ENCODE measurements at regions not wholly inside any gene's neighbourhood (a gene's known extent, or its start where the extent isn't known, plus 50 kb on each side); places are given as distances from the start of the nearest gene placed in this dataset.

- no peak overlapping the region for H3K27ac Mint-ChIP-seq
- Histone ChIP-seq H3K27me3 (ENCODE audit: control insufficient read depth in 1 of 2, insufficient read depth in 2 of 2, low read length in 2 of 2) (no peaks in the 10 kb centered on the region), H3K4me1 (ENCODE audit: insufficient read depth, low read length) (no peaks in the 10 kb centered on the region), H3K36me3 (ENCODE audit: insufficient read depth, low read length) (no peaks in the 10 kb centered on the region), H3K4me3 (ENCODE audit: low read length) (no peak overlapping the region), H3K9me3 (ENCODE audit: control insufficient read depth in 1 of 2, insufficient read depth in 1 of 2, low read length in 2 of 2) (no peaks in the 10 kb centered on the region), H3K27ac (ENCODE audit: low read depth in 1 of 2, low read length in 2 of 2) (no peak overlapping the region)
- no peaks in the 10 kb centered on the region for H3K36me3 Mint-ChIP-seq (ENCODE audit: low read depth)
- peaks cover 9% of the 10 kb centered on the region for H3K27me3 Mint-ChIP-seq
- TF ChIP-seq CTCF (IDR thresholded peaks at IDR 0.05), result no peak
- CTCF ChIA-PET, result no interaction called here
- POLR2A ChIA-PET, result interaction anchor here (1.5 kb wide), 1 partner anchor 12 kb away, joined by 3 read pairs; no protein-coding TSS in a partner anchor
- H3K4me1 Mint-ChIP-seq (ENCODE audit: low read depth), result no peaks in the 10 kb centered on the region
- H3K4me3 Mint-ChIP-seq, result no peak overlapping the region
- intact Hi-C loops (cut with DNase I, micrococcal nuclease), result no loop called here
- no peaks in the 10 kb centered on the region for H3K9me3 Mint-ChIP-seq
- ATAC-seq (ENCODE audit: poor library complexity) (no peak), DNase-seq (no peak)
These were observed 76.6 kb upstream of the PTPRK start for GRCh38 chr6:128597004-128597403.

DNA sequence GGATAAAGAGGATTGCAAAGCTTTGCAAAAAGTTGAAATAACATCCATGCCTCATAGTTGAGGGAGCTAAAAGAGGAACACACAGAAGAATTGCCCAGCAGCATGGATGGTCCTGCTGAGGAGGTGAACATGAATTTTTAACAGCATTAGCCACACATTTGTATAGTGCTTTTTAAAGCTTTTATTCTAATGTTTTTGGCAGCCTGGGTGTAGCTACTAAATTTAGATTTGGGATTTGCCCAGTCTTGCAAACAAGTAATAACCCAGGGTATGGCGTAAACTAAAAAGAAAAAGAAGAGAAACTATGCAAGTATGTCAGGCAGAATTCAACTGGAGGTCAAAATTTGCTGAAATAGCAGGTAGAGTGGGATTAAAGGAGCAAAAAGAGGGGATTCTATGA lies 75.1 kb upstream of the PTPRK start:
- no peak overlapping the region for H3K27ac Mint-ChIP-seq
- Histone ChIP-seq H3K27ac (ENCODE audit: low read depth in 1 of 2, low read length in 2 of 2) (no peak overlapping the region), H3K27me3 (ENCODE audit: control insufficient read depth in 1 of 2, insufficient read depth in 2 of 2, low read length in 2 of 2) (no peaks in the 10 kb centered on the region), H3K4me3 (ENCODE audit: low read length) (no peak overlapping the region), H3K36me3 (ENCODE audit: insufficient read depth, low read length) (no peaks in the 10 kb centered on the region), H3K9me3 (ENCODE audit: control insufficient read depth in 1 of 2, insufficient read depth in 1 of 2, low read length in 2 of 2) (no peaks in the 10 kb centered on the region), H3K4me1 (ENCODE audit: insufficient read depth, low read length) (no peaks in the 10 kb centered on the region)
- no peak for TF ChIP-seq CTCF (IDR thresholded peaks at IDR 0.05)
- ATAC-seq (ENCODE audit: poor library complexity) (no peak), DNase-seq (no peak)
- no peaks in the 10 kb centered on the region for H3K4me1 Mint-ChIP-seq (ENCODE audit: low read depth)
- intact Hi-C loops (cut with DNase I, micrococcal nuclease), result no loop called here
- ChIA-PET POLR2A (no interaction called here), CTCF (no interaction called here)
- H3K36me3 Mint-ChIP-seq (ENCODE audit: low read depth), result no peaks in the 10 kb centered on the region
- H3K9me3 Mint-ChIP-seq, result no peaks in the 10 kb centered on the region
- H3K27me3 Mint-ChIP-seq, result peaks cover 5% of the 10 kb centered on the region
- H3K4me3 Mint-ChIP-seq, result no peak overlapping the region

DNA sequence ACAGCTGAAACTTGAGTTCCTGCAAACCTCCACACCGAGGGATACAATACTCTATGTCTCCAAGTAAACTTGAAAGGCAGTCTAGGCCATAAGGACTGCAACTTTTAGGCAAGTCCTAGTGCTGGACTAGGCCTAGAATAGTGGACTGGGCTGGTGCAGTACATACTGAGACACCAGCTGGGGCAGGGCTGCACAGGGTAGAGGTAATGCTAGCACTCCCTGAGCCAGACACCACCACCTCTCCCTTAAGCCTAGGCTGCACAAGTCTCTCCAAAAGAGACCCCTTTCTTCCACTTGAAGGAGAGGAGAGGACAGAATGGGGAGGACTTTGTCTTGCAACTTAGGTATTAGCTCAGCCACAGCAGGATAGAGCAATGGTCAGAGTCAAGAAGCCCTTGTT lies 65.7 kb upstream of the PTPRK start:
- Mint-ChIP-seq H3K4me3 (no peak overlapping the region), H3K4me1 (ENCODE audit: low read depth) (no peaks in the 10 kb centered on the region), H3K27me3 (peaks cover 22% of the 10 kb centered on the region), H3K36me3 (ENCODE audit: low read depth) (no peaks in the 10 kb centered on the region), H3K27ac (no peak overlapping the region), H3K9me3 (no peaks in the 10 kb centered on the region)
- Histone ChIP-seq H3K36me3 (ENCODE audit: insufficient read depth, low read length) (no peaks in the 10 kb centered on the region), H3K27me3 (ENCODE audit: control insufficient read depth in 1 of 2, insufficient read depth in 2 of 2, low read length in 2 of 2) (no peaks in the 10 kb centered on the region), H3K4me1 (ENCODE audit: insufficient read depth, low read length) (no peaks in the 10 kb centered on the region), H3K27ac (ENCODE audit: low read depth in 1 of 2, low read length in 2 of 2) (no peak overlapping the region), H3K9me3 (ENCODE audit: control insufficient read depth in 1 of 2, insufficient read depth in 1 of 2, low read length in 2 of 2) (peaks cover 0 to 7% of the 10 kb centered on the region in 2 experiments), H3K4me3 (ENCODE audit: low read length) (no peak overlapping the region)
- intact Hi-C loops (cut with DNase I, micrococcal nuclease), result no loop called here
- ATAC-seq (ENCODE audit: poor library complexity) (no peak), DNase-seq (no peak)
- no peak for TF ChIP-seq CTCF (IDR thresholded peaks at IDR 0.05)
- ChIA-PET POLR2A (no interaction called here), CTCF (no interaction called here)

All from CD4-positive, alpha-beta T cell (primary cell).